ENCODE measurements at regions not wholly inside any gene's neighbourhood (a gene's known extent, or its start where the extent isn't known, plus 50 kb on each side); places are given as distances from the start of the nearest gene placed in this dataset.

GRCh38 chr12:12007001-12007712 lies 63.6 kb upstream of the BCL2L14 start:
- H3K4ac ChIP-seq (ENCODE audit: low read depth, low read length), result no peak overlapping the region
- dilution Hi-C loops (cut with HindIII; ENCODE audit: low sequenced_read_pairs, unreplicated experiment), result no loop called here
- peaks cover 5% of the 10 kb centered on the region for H3K27me3 ChIP-seq (ENCODE audit: control insufficient read depth, insufficient read depth, low read length)
- H3K36me3 ChIP-seq (ENCODE audit: control insufficient read depth, insufficient read depth, low read length), result no peaks in the 10 kb centered on the region
- H3K27ac ChIP-seq (ENCODE audit: insufficient read depth, low read length), result no peak overlapping the region
- H3K9me1 ChIP-seq (ENCODE audit: insufficient read depth, low read length), result peaks cover 12% of the 10 kb centered on the region
- H3K23ac ChIP-seq (ENCODE audit: low read depth, low read length), result no peak overlapping the region
- H2BK15ac ChIP-seq (ENCODE audit: low read depth, low read length), result no peak overlapping the region; the same call in 2 of the 3 replicates
- no peak overlapping the region for H4K5ac ChIP-seq (ENCODE audit: low read depth, low read length)
- no peak overlapping the region for H3K14ac ChIP-seq (replicated peaks; ENCODE audit: low read depth, low read length)
- H2AK9ac ChIP-seq (replicated peaks; ENCODE audit: low read depth, low read length, poor library complexity), result no peak overlapping the region
- TF ChIP-seq CEBPB (IDR thresholded peaks at IDR 0.05; ENCODE audit: low read depth, low read length), result no peak
- no peak for TF ChIP-seq RCOR1 (IDR thresholded peaks at IDR 0.05; ENCODE audit: insufficient replicate concordance, low read length)
- no peak for TF ChIP-seq MAFK (IDR thresholded peaks at IDR 0.05; ENCODE audit: low read depth, low read length)
- ATAC-seq (ENCODE audit: low read depth) (no peak), DNase-seq (peak; percentile 25)
- H4K20me1 ChIP-seq (ENCODE audit: insufficient read depth, low read length), result no peaks in the 10 kb centered on the region
- H3K9me3 ChIP-seq (ENCODE audit: control insufficient read depth, insufficient read depth, low read length), result no peaks in the 10 kb centered on the region
- ChIA-PET POLR2A (ENCODE audit: unreplicated experiment) (no interaction called here), CTCF (no interaction called here)
- in situ Hi-C loops (cut with MboI; ENCODE audit: low sequenced_read_pairs), result no loop called here
- peaks cover 7% of the 10 kb centered on the region for H3K4me1 ChIP-seq (ENCODE audit: control insufficient read depth, insufficient read depth, low read length)
- intact Hi-C loops (cut with micrococcal nuclease), result no loop called here
- no peaks in the 10 kb centered on the region for H3K79me1 ChIP-seq (ENCODE audit: low read depth in 1 of 2, low read length in 2 of 2)
- no peak overlapping the region for H2AFZ ChIP-seq (replicated peaks; ENCODE audit: low read length, poor library complexity)
- H3K4me2 ChIP-seq (ENCODE audit: low read depth, low read length), result no peak overlapping the region
- H3K56ac ChIP-seq (ENCODE audit: extremely low read depth, insufficient read depth, low read length), result no peak overlapping the region
- no TSS peak for BruUV-seq (replicated peaks)
- H2BK20ac ChIP-seq (ENCODE audit: low read depth, low read length), result no peak overlapping the region
- H2AK5ac ChIP-seq (ENCODE audit: low read depth, low read length), result no peak overlapping the region
- no peak overlapping the region for H4K91ac ChIP-seq (ENCODE audit: insufficient read depth, low read depth, low read length)
- no peak overlapping the region for H2BK120ac ChIP-seq (ENCODE audit: low read depth, low read length)
- 75% methylated on average over 4 of the region's 7 CpGs; no CpG with 5 or more reads in 1 of the 2 experiments for WGBS, 2 experiments (ENCODE audit: extremely low coverage in 2 of 2, insufficient read length in 1 of 2)
- H3K4me3 ChIP-seq (ENCODE audit: insufficient read depth, low read depth, low read length), result no peak overlapping the region
- no peak overlapping the region for H2BK5ac ChIP-seq (ENCODE audit: low read depth, low read length, poor library complexity, severe bottlenecking)
- no peak overlapping the region for H3K9ac ChIP-seq (ENCODE audit: low read depth, low read length)
- H4K8ac ChIP-seq (ENCODE audit: low read depth in 2 of 2, low read length in 2 of 2), result no peak overlapping the region
- H3K18ac ChIP-seq (ENCODE audit: low read depth, low read length), result no peak overlapping the region

Data from IMR-90 (cell line).